ENCODE measurements at regions not wholly inside any gene's neighbourhood (a gene's known extent, or its start where the extent isn't known, plus 50 kb on each side); places are given as distances from the start of the nearest gene placed in this dataset.

DNA sequence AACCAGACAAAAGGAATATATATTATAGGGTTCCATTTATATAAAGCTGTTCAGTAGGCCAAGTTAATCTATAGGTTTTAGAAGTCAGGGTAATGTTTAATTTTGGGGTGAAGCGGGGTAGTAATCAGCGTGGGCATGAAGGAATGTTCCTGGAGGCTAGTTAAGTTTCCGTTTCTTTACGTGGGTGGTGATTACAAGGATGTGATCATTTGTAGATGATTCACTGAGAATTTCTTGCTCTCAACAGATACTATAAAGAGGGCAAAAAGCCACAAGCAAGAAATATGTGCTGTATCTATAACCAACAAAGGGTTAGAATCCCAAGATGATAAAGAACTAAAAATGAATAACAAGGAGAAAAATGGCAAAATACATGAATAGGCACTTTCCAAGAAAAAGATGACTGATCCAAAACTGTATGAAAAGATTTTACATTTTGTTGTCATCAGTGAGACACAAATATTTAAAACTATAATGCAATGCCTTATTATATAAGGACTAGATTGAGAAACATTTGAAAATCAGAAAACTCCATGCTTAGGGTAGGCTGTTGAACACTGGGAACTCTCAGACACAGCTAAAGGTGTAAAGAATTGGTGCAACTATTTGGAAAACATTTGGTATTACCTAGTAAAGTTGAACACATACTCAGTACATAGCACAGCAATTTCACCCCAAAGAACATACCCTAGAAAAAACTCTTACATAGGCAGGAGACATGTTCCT is 224.3 kb upstream of the S1PR3 start:
- TF ChIP-seq EZH2 (IDR thresholded peaks at IDR 0.05; ENCODE audit: borderline replicate concordance, low read length) = no peak
- TF ChIP-seq, protein P1, sequence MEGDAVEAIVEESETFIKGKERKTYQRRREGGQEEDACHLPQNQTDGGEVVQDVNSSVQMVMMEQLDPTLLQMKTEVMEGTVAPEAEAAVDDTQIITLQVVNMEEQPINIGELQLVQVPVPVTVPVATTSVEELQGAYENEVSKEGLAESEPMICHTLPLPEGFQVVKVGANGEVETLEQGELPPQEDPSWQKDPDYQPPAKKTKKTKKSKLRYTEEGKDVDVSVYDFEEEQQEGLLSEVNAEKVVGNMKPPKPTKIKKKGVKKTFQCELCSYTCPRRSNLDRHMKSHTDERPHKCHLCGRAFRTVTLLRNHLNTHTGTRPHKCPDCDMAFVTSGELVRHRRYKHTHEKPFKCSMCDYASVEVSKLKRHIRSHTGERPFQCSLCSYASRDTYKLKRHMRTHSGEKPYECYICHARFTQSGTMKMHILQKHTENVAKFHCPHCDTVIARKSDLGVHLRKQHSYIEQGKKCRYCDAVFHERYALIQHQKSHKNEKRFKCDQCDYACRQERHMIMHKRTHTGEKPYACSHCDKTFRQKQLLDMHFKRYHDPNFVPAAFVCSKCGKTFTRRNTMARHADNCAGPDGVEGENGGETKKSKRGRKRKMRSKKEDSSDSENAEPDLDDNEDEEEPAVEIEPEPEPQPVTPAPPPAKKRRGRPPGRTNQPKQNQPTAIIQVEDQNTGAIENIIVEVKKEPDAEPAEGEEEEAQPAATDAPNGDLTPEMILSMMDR (IDR thresholded peaks at IDR 0.05; ENCODE audit: low read length) = no peak

Measured in OCI-LY1 (cell line).